B cell (primary cell): ENCODE measurements at regions not wholly inside any gene's neighbourhood (a gene's known extent, or its start where the extent isn't known, plus 50 kb on each side); places are given as distances from the start of the nearest gene placed in this dataset.

Experiments
- CTCF ChIP-seq: fragments of 200-600 bp; IDR thresholded peaks from one replicate; pipeline ENCODE4 v1.8.0; 2022; ENCODE audit warnings: antibody characterized with exemption, mild to moderate bottlenecking
- EZH2 ChIP-seq: IDR thresholded peaks from 2 replicates; pipeline ENCODE4 v1.6.1; 2012; ENCODE audit warnings: borderline replicate concordance, low read depth, mild to moderate bottlenecking, moderate library complexity, low read length; ENCODE audit not compliant: insufficient read depth, poor library complexity, severe bottlenecking

GRCh38 chr11:11086979-11087378 lies 229.1 kb upstream of the ZBED5 start:
- TF ChIP-seq CTCF (no peak), EZH2 (no peak)
